H9 (cell line): ENCODE measurements at regions not wholly inside any gene's neighbourhood (a gene's known extent, or its start where the extent isn't known, plus 50 kb on each side); places are given as distances from the start of the nearest gene placed in this dataset.

Experiments
- DNase-seq: peaks from one replicate; pipeline ENCODE4 v3.0.0-alpha.2; 2017
- H2AFZ ChIP-seq: one replicate; pipeline ENCODE4 v1.6.1; 2013; ENCODE audit warnings: mild to moderate bottlenecking, low read length, control low read depth, moderate library complexity
- H2AK5ac ChIP-seq: 2 replicates; pipeline ENCODE4 v1.6.1; 2013; ENCODE audit warnings: low read length, control low read depth, mixed read lengths; ENCODE audit not compliant: insufficient read length
- H2BK120ac ChIP-seq: one replicate; pipeline ENCODE4 v1.6.1; 2013; ENCODE audit warnings: low read depth, mild to moderate bottlenecking, low read length, control low read depth, inconsistent platforms; ENCODE audit not compliant: poor library complexity, severe bottlenecking
- H2BK12ac ChIP-seq: 2 replicates; pipeline ENCODE4 v1.6.1; 2013; ENCODE audit warnings: low read length, control low read depth, mixed read lengths, low read depth; ENCODE audit not compliant: insufficient read length
- H2BK15ac ChIP-seq: 2 replicates; pipeline ENCODE4 v1.6.1; 2013; ENCODE audit warnings: low read depth, low read length, control low read depth
- H2BK20ac ChIP-seq: one replicate; pipeline ENCODE4 v1.6.1; 2013; ENCODE audit warnings: low read depth, mild to moderate bottlenecking, low read length, control low read depth, inconsistent platforms; ENCODE audit not compliant: poor library complexity, severe bottlenecking
- H2BK5ac ChIP-seq: 2 replicates; pipeline ENCODE4 v1.6.1; 2013; ENCODE audit warnings: low read length, control low read depth, mixed read lengths; ENCODE audit not compliant: insufficient read length
- H3K14ac ChIP-seq: 2 replicates; pipeline ENCODE4 v1.6.1; 2013; ENCODE audit warnings: low read length, control low read depth; ENCODE audit not compliant: insufficient read depth
- H3K18ac ChIP-seq: 2 replicates; pipeline ENCODE4 v1.6.1; 2013; ENCODE audit warnings: low read depth, mild to moderate bottlenecking, mixed read lengths, low read length, control low read depth; ENCODE audit not compliant: insufficient read length
- H3K23ac ChIP-seq: 2 replicates; pipeline ENCODE4 v1.6.1; 2013; ENCODE audit warnings: low read length, control low read depth, mixed read lengths, low read depth; ENCODE audit not compliant: insufficient read length
- H3K23me2 ChIP-seq: 2 replicates; pipeline ENCODE4 v1.6.1; 2013; ENCODE audit warnings: low read depth, mild to moderate bottlenecking, mixed read lengths, low read length, control low read depth; ENCODE audit not compliant: insufficient read length, poor library complexity, severe bottlenecking
- H3K27ac ChIP-seq: 2 replicates; pipeline ENCODE4 v1.5.1; 2013; ENCODE audit warnings: low read length, control low read depth, mixed read lengths, low read depth; ENCODE audit not compliant: insufficient read length
- H3K27me3 ChIP-seq: 2 replicates; pipeline ENCODE4 v1.6.1; 2013; ENCODE audit warnings: low read length, control low read depth, inconsistent platforms; ENCODE audit not compliant: insufficient read depth
- H3K4ac ChIP-seq: 2 replicates; pipeline ENCODE4 v1.6.1; 2013; ENCODE audit warnings: low read depth, mild to moderate bottlenecking, control low read depth, inconsistent platforms, low read length, moderate library complexity
- H3K4me1 ChIP-seq: 2 replicates; pipeline ENCODE4 v1.6.1; 2013; ENCODE audit warnings: low read length, control low read depth, inconsistent platforms; ENCODE audit not compliant: insufficient read depth
- H3K4me2 ChIP-seq: 2 replicates; pipeline ENCODE4 v1.6.1; 2013; ENCODE audit warnings: low read length, control low read depth, mixed read lengths; ENCODE audit not compliant: insufficient read length, insufficient read depth
- H3K56ac ChIP-seq: 2 replicates; pipeline ENCODE4 v1.6.1; 2013; ENCODE audit warnings: low read depth, mild to moderate bottlenecking, mixed read lengths, low read length, control low read depth; ENCODE audit not compliant: insufficient read length
- H3K79me1 ChIP-seq: 2 replicates; pipeline ENCODE4 v1.6.1; 2013; ENCODE audit warnings: low read depth, mild to moderate bottlenecking, moderate library complexity, low read length, control low read depth, inconsistent platforms; ENCODE audit not compliant: insufficient read depth, poor library complexity, severe bottlenecking
- H3K79me2 ChIP-seq: 2 replicates; pipeline ENCODE4 v1.6.1; 2013; ENCODE audit warnings: low read length, control low read depth, inconsistent platforms; ENCODE audit not compliant: insufficient read depth
- H3K9ac ChIP-seq: 2 replicates; pipeline ENCODE4 v1.6.1; 2013; ENCODE audit warnings: low read length, control low read depth, mixed read lengths; ENCODE audit not compliant: insufficient read length; ENCODE audit errors: extremely low read depth
- H3K9me3 ChIP-seq: one replicate; pipeline ENCODE4 v1.6.1; 2013; ENCODE audit warnings: low read depth, low read length, inconsistent platforms; ENCODE audit not compliant: control insufficient read depth
- H3T11ph ChIP-seq: one replicate; pipeline ENCODE4 v1.6.1; 2013; ENCODE audit warnings: mild to moderate bottlenecking, low read length, control low read depth, inconsistent platforms
- H4K20me1 ChIP-seq: one replicate; pipeline ENCODE4 v1.6.1; 2013; ENCODE audit not compliant: control insufficient read depth, insufficient read length, insufficient read depth
- H4K5ac ChIP-seq: 2 replicates; pipeline ENCODE4 v1.6.1; 2013; ENCODE audit warnings: low read depth, mild to moderate bottlenecking, mixed read lengths, low read length, control low read depth; ENCODE audit not compliant: insufficient read length
- H4K8ac ChIP-seq: replicated peaks from 2 replicates; pipeline ENCODE4 v1.6.1; 2013; ENCODE audit warnings: low read length, control low read depth, mixed read lengths, low read depth; ENCODE audit not compliant: insufficient read length
- H4K91ac ChIP-seq: 2 replicates; pipeline ENCODE4 v1.6.1; 2013; ENCODE audit warnings: low read depth, mild to moderate bottlenecking, moderate library complexity, mixed read lengths, low read length, control low read depth; ENCODE audit not compliant: insufficient read length
- H3K27ac Mint-ChIP-seq, 3 experiments: 2 replicates in 2 of 3; 3 replicates in 1 of 3; pipeline ENCODE4 v1.8.0; 2020 to 2021; ENCODE audit warnings: mixed read lengths in 3 of 3, mild to moderate bottlenecking in 1 of 3, moderate library complexity in 1 of 3
- H3K27me3 Mint-ChIP-seq: 2 replicates; pipeline ENCODE4 v1.8.0; 2021; ENCODE audit warnings: low read depth, mild to moderate bottlenecking, moderate library complexity, mixed read lengths
- H3K36me3 Mint-ChIP-seq, 3 experiments: 2 replicates in 2 of 3; 3 replicates in 1 of 3; pipeline ENCODE4 v1.8.0; 2020 to 2021; ENCODE audit warnings: low read depth in 3 of 3, mixed read lengths in 3 of 3; ENCODE audit not compliant: insufficient read depth in 1 of 3
- H3K4me1 Mint-ChIP-seq, 2 experiments: 2 replicates each; pipeline ENCODE4 v1.8.0; 2020; ENCODE audit warnings: mixed read lengths in 2 of 2
- H3K4me3 Mint-ChIP-seq, 2 experiments: 2 replicates in 1 of 2; 3 replicates in 1 of 2; pipeline ENCODE4 v1.8.0; 2020 to 2021; ENCODE audit warnings: mild to moderate bottlenecking in 2 of 2, mixed read lengths in 2 of 2, moderate library complexity in 1 of 2
- H3K9me3 Mint-ChIP-seq, 2 experiments: 2 replicates in 1 of 2; 3 replicates in 1 of 2; pipeline ENCODE4 v1.8.0; 2020; ENCODE audit warnings: mild to moderate bottlenecking in 2 of 2, mixed read lengths in 2 of 2, moderate library complexity in 1 of 2
- whole genome bisulfite sequencing: extraction: QIAGEN DNeasy Blood & Tissue Kit; methylation state at CpG from one replicate; pipeline ENCODE4 v1.1.7; 2013; ENCODE audit warnings: missing lambda C conversion rate, low lambda C conversion rate, mixed read lengths; ENCODE audit not compliant: insufficient read length; ENCODE audit errors: extremely low coverage; 5-methylcytosine and 5-hydroxymethylcytosine counted together
- TF ChIP-seq, protein P1 (sequence below): fragments of 200-600 bp; sonication (generic); conservative IDR thresholded peaks from 3 replicates; pipeline ENCODE4 v1.8.0; 2021; ENCODE audit warnings: antibody characterized with exemption, mild to moderate bottlenecking

DNA sequence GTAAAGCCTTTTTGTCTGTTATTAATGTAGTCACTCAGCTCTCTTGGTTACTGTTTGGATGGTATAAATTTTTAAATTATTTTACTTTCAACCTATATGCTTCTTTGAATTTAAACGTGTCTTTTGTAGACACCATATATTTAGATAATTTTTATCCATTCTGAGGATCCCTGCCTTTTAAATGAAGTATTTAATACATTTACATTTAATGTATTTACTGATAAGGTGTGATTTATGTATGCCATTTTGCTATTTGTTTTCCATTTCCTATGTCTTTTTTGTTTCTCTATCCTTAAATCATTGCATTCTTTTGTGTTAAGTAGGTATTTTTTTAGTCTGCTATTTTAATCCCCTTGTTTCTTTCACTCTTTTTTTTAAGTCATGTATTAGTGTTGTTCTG is 238.0 kb downstream of the RAB28 start:
- no peak overlapping the region for H3K56ac ChIP-seq
- no peak overlapping the region for H2AFZ ChIP-seq
- H4K20me1 ChIP-seq: no peaks in the 10 kb centered on the region
- Mint-ChIP-seq H3K27ac (no peak overlapping the region), H3K27me3 (no peaks in the 10 kb centered on the region; the same call in 1 of the 2 replicates), H3K36me3 (peaks cover 4 to 18% (median 9%) of the 10 kb centered on the region in 3 experiments; a peak in 5 of 7 replicates), H3K4me3 (no peak overlapping the region), H3K4me1 (peaks cover 7 to 11% of the 10 kb centered on the region in 2 experiments), H3K9me3 (peaks cover 19 to 25% of the 10 kb centered on the region in 2 experiments)
- H3K4ac ChIP-seq: no peak overlapping the region
- no peaks in the 10 kb centered on the region for H3K23me2 ChIP-seq
- H3K23ac ChIP-seq: no peak overlapping the region
- TF ChIP-seq, protein P1, sequence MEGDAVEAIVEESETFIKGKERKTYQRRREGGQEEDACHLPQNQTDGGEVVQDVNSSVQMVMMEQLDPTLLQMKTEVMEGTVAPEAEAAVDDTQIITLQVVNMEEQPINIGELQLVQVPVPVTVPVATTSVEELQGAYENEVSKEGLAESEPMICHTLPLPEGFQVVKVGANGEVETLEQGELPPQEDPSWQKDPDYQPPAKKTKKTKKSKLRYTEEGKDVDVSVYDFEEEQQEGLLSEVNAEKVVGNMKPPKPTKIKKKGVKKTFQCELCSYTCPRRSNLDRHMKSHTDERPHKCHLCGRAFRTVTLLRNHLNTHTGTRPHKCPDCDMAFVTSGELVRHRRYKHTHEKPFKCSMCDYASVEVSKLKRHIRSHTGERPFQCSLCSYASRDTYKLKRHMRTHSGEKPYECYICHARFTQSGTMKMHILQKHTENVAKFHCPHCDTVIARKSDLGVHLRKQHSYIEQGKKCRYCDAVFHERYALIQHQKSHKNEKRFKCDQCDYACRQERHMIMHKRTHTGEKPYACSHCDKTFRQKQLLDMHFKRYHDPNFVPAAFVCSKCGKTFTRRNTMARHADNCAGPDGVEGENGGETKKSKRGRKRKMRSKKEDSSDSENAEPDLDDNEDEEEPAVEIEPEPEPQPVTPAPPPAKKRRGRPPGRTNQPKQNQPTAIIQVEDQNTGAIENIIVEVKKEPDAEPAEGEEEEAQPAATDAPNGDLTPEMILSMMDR: no peak
- no peak overlapping the region for H2BK120ac ChIP-seq
- H2BK12ac ChIP-seq: no peak overlapping the region
- H3K9me3 ChIP-seq: no peaks in the 10 kb centered on the region
- WGBS: no CpG with 5 or more reads among the region's 1 CpG
- H3K27ac ChIP-seq: no peak overlapping the region
- no peak overlapping the region for H2BK5ac ChIP-seq
- H3K18ac ChIP-seq: no peak overlapping the region
- H3K4me1 ChIP-seq: no peaks in the 10 kb centered on the region
- no peak overlapping the region for H2BK15ac ChIP-seq
- no peak overlapping the region for H3T11ph ChIP-seq
- no peak overlapping the region for H4K5ac ChIP-seq
- H3K27me3 ChIP-seq: no peaks in the 10 kb centered on the region
- H2AK5ac ChIP-seq: no peak overlapping the region
- no peak overlapping the region for H4K91ac ChIP-seq
- H3K9ac ChIP-seq: no peak overlapping the region
- no peak overlapping the region for H2BK20ac ChIP-seq
- H3K79me2 ChIP-seq: no peaks in the 10 kb centered on the region
- no peak overlapping the region for H3K14ac ChIP-seq
- no peak overlapping the region for H4K8ac ChIP-seq
- no peak for DNase-seq
- H3K79me1 ChIP-seq: no peaks in the 10 kb centered on the region
- no peak overlapping the region for H3K4me2 ChIP-seq
